ENCODE measurements at regions not wholly inside any gene's neighbourhood (a gene's known extent, or its start where the extent isn't known, plus 50 kb on each side); places are given as distances from the start of the nearest gene placed in this dataset.
"Not testable (repeated sequence)": the region's sequence is repeated elsewhere in the genome, so short reads cannot be mapped to it uniquely, and the experiment has no call there.

- no peak for DNase-seq (ENCODE audit: low read depth, low spot score)
Observed at GRCh38 chr1:119191325-119191724, 50.9 kb upstream of the WARS2 start.

- no peak for DNase-seq (ENCODE audit: low read depth, low spot score)
Observed at GRCh38 chr1:119204197-119204960, 63.9 kb upstream of the WARS2 start.

- DNase-seq (ENCODE audit: low read depth, low spot score): no peak
Observed at GRCh38 chr1:119204961-119205357, 64.5 kb upstream of the WARS2 start.

- DNase-seq (ENCODE audit: low read depth, low spot score): no peak
Observed at GRCh38 chr1:119209061-119209460, 68.6 kb upstream of the WARS2 start.

GRCh38 chr1:119209596-119210295 lies 69.3 kb upstream of the WARS2 start:
- no peak for DNase-seq (ENCODE audit: low read depth, low spot score)

GRCh38 chr1:119210296-119210649 lies 69.8 kb upstream of the WARS2 start:
- no peak for DNase-seq (ENCODE audit: low read depth, low spot score)

- not testable (repeated sequence) for DNase-seq (ENCODE audit: low read depth, low spot score)
Observed at GRCh38 chr1:119213213-119213612, 72.8 kb upstream of the WARS2 start.

- not testable (repeated sequence) for DNase-seq (ENCODE audit: low read depth, low spot score)
Observed at GRCh38 chr1:119214961-119215360, 74.5 kb upstream of the WARS2 start.

- no peak for DNase-seq (ENCODE audit: low read depth, low spot score)
Observed at GRCh38 chr1:119217309-119217828, 76.9 kb upstream of the WARS2 start.

GRCh38 chr1:119219711-119220110 lies 79.3 kb upstream of the WARS2 start:
- DNase-seq (ENCODE audit: low read depth, low spot score): no peak

- DNase-seq (ENCODE audit: low read depth, low spot score): peak; percentile 41
Observed at GRCh38 chr1:119220991-119221390, 80.5 kb upstream of the WARS2 start.

- DNase-seq (ENCODE audit: low read depth, low spot score): no peak
Observed at GRCh38 chr1:119222271-119222670, 81.8 kb upstream of the WARS2 start.

GRCh38 chr1:119225265-119225664 lies 84.8 kb upstream of the WARS2 start:
- no peak for DNase-seq (ENCODE audit: low read depth, low spot score)

GRCh38 chr1:119225831-119226230 lies 85.4 kb upstream of the WARS2 start:
- no peak for DNase-seq (ENCODE audit: low read depth, low spot score)

- DNase-seq (ENCODE audit: low read depth, low spot score): no peak
Observed at GRCh38 chr1:119226321-119226720, 85.9 kb upstream of the WARS2 start.

- peak; percentile 18 for DNase-seq (ENCODE audit: low read depth, low spot score)
Observed at GRCh38 chr1:119226913-119227312, 86.5 kb upstream of the WARS2 start.

- peak; percentile 9 for DNase-seq (ENCODE audit: low read depth, low spot score)
Observed at GRCh38 chr1:119227456-119227855, 87.0 kb upstream of the WARS2 start.

- DNase-seq (ENCODE audit: low read depth, low spot score): peak; percentile 10
Observed at GRCh38 chr1:119228335-119229080, 88.1 kb upstream of the WARS2 start.

GRCh38 chr1:119235120-119235519 lies 94.7 kb upstream of the WARS2 start:
- DNase-seq (ENCODE audit: low read depth, low spot score): no peak

GRCh38 chr1:119245881-119246280 lies 105.4 kb upstream of the WARS2 start:
- no peak for DNase-seq (ENCODE audit: low read depth, low spot score)

- DNase-seq (ENCODE audit: low read depth, low spot score): no peak
Observed at GRCh38 chr1:119249283-119249682, 108.8 kb upstream of the WARS2 start.

- no peak for DNase-seq (ENCODE audit: low read depth, low spot score)
Observed at GRCh38 chr1:119250299-119250698, 109.8 kb upstream of the WARS2 start.

All from astrocyte of the hippocampus (primary cell).